Neuronal stem cell (in vitro differentiated cells): ENCODE measurements at regions not wholly inside any gene's neighbourhood (a gene's known extent, or its start where the extent isn't known, plus 50 kb on each side); places are given as distances from the start of the nearest gene placed in this dataset.

ENCODE experiments used
- DNase-seq: peaks from one replicate; pipeline ENCODE4 v3.0.0-alpha.2; 2013; ENCODE audit warnings: low spot score
- H2AFZ ChIP-seq: one replicate; pipeline ENCODE4 v1.6.1; 2013; ENCODE audit warnings: mild to moderate bottlenecking, low read length, inconsistent platforms
- H2AK5ac ChIP-seq: 2 replicates; pipeline ENCODE4 v1.6.1; 2013; ENCODE audit warnings: low read depth, mild to moderate bottlenecking, inconsistent platforms, low read length, moderate library complexity, mixed read lengths
- H2BK120ac ChIP-seq: 2 replicates; pipeline ENCODE4 v1.6.1; 2013; ENCODE audit warnings: low read depth, mild to moderate bottlenecking, inconsistent platforms, low read length, moderate library complexity, mixed read lengths
- H2BK12ac ChIP-seq: one replicate; pipeline ENCODE4 v1.6.1; 2013; ENCODE audit warnings: low read length, inconsistent platforms
- H2BK15ac ChIP-seq: 2 replicates; pipeline ENCODE4 v1.6.1; 2013; ENCODE audit warnings: mild to moderate bottlenecking, low read length, inconsistent platforms, mixed read lengths
- H2BK5ac ChIP-seq: one replicate; pipeline ENCODE4 v1.6.1; 2013; ENCODE audit warnings: inconsistent platforms, mild to moderate bottlenecking, low read length, moderate library complexity
- H3K14ac ChIP-seq: one replicate; pipeline ENCODE4 v1.6.1; 2013; ENCODE audit warnings: low read length, inconsistent platforms
- H3K18ac ChIP-seq: 2 replicates; pipeline ENCODE4 v1.6.1; 2013; ENCODE audit warnings: low read length, inconsistent platforms
- H3K23ac ChIP-seq: 2 replicates; pipeline ENCODE4 v1.6.1; 2013; ENCODE audit warnings: low read depth, mild to moderate bottlenecking, mixed read lengths, low read length, inconsistent platforms; ENCODE audit not compliant: poor library complexity
- H3K27ac ChIP-seq: replicated peaks from 3 replicates; pipeline ENCODE4 v1.5.1; 2013; ENCODE audit warnings: low read length, inconsistent platforms
- H3K27me3 ChIP-seq, 3 experiments: 2 replicates each; pipeline ENCODE4 v1.6.1; 2013; ENCODE audit warnings: low read length in 3 of 3, mild to moderate bottlenecking in 2 of 3, inconsistent platforms in 1 of 3, low read depth in 1 of 3, mixed read lengths in 1 of 3, moderate library complexity in 1 of 3; ENCODE audit not compliant: control insufficient read depth in 3 of 3, insufficient read depth in 3 of 3
- H3K36me3 ChIP-seq, 2 donors: replicated peaks in 1 of 2; 2 replicates each; pipeline ENCODE4 v1.6.1; 2013; ENCODE audit warnings: low read length in 2 of 2; ENCODE audit not compliant: control insufficient read depth in 2 of 2, insufficient read depth in 2 of 2
- H3K4ac ChIP-seq: 2 replicates; pipeline ENCODE4 v1.6.1; 2013; ENCODE audit warnings: inconsistent platforms, mild to moderate bottlenecking, low read length, moderate library complexity
- H3K4me1 ChIP-seq, 2 donors: 1 replicate in 1 of 2; 2 replicates in 1 of 2; pipeline ENCODE4 v1.6.1; 2013; ENCODE audit warnings: low read length in 2 of 2, low read depth in 1 of 2; ENCODE audit not compliant: control insufficient read depth in 2 of 2, insufficient read depth in 1 of 2
- H3K4me2 ChIP-seq: one replicate; pipeline ENCODE4 v1.6.1; 2013; ENCODE audit warnings: mild to moderate bottlenecking, low read length, inconsistent platforms; ENCODE audit not compliant: insufficient read depth, poor library complexity, severe bottlenecking
- H3K4me3 ChIP-seq, 2 donors: 2 replicates each; pipeline ENCODE4 v1.5.1; 2013; ENCODE audit warnings: low read length in 2 of 2, mild to moderate bottlenecking in 2 of 2, inconsistent platforms in 1 of 2, moderate library complexity in 1 of 2
- H3K79me1 ChIP-seq: one replicate; pipeline ENCODE4 v1.6.1; 2013; ENCODE audit warnings: low read depth, mild to moderate bottlenecking, inconsistent platforms, low read length, moderate library complexity
- H3K9ac ChIP-seq: one replicate; pipeline ENCODE4 v1.6.1; 2013; ENCODE audit warnings: mild to moderate bottlenecking, low read depth, low read length, inconsistent platforms; ENCODE audit not compliant: poor library complexity
- H3K9me3 ChIP-seq, 2 donors: replicated peaks in 1 of 2; 2 replicates each; pipeline versions ENCODE3 to v1.6.1; 2013; ENCODE audit warnings: low read length in 2 of 2, mild to moderate bottlenecking in 2 of 2, inconsistent platforms in 1 of 2, low read depth in 1 of 2, mixed read lengths in 1 of 2, moderate library complexity in 1 of 2; ENCODE audit not compliant: control insufficient read depth in 2 of 2, insufficient read depth in 1 of 2
- H4K8ac ChIP-seq: one replicate; pipeline ENCODE4 v1.6.1; 2013; ENCODE audit warnings: low read depth, mild to moderate bottlenecking, inconsistent platforms, low read length, moderate library complexity
- H4K91ac ChIP-seq: one replicate; pipeline ENCODE4 v1.6.1; 2013; ENCODE audit warnings: low read length, low read depth, mild to moderate bottlenecking, inconsistent platforms; ENCODE audit not compliant: poor library complexity
- WGBS, 2 donors: extraction: QIAGEN DNeasy Blood & Tissue Kit; methylation state at CpG; one replicate each; pipeline ENCODE4 v1.1.7; 2013; ENCODE audit warnings: missing lambda C conversion rate in 2 of 2, mixed read lengths in 1 of 2; ENCODE audit not compliant: insufficient read length in 2 of 2, insufficient replicate concordance in 1 of 2; ENCODE audit errors: extremely low coverage in 2 of 2; 5-methylcytosine and 5-hydroxymethylcytosine counted together

GRCh38 chr3:25056803-25057351 lies 371.2 kb upstream of the RARB start:
- H2BK15ac ChIP-seq = no peak overlapping the region
- no peak overlapping the region for H2BK12ac ChIP-seq
- no CpG with 5 or more reads among the region's 3 CpGs for WGBS, 2 donors
- H3K79me1 ChIP-seq = no peaks in the 10 kb centered on the region
- no peak overlapping the region for H4K8ac ChIP-seq
- no peak overlapping the region for H3K27ac ChIP-seq
- H3K14ac ChIP-seq = no peak overlapping the region
- H3K4me3 ChIP-seq = no peak overlapping the region
- H3K23ac ChIP-seq = no peak overlapping the region
- H3K27me3 ChIP-seq = no peaks in the 10 kb centered on the region
- no peaks in the 10 kb centered on the region for H3K4me1 ChIP-seq
- H3K4ac ChIP-seq = no peak overlapping the region
- DNase-seq = no peak
- no peak overlapping the region for H4K91ac ChIP-seq
- H2AK5ac ChIP-seq = no peak overlapping the region
- H2BK5ac ChIP-seq = no peak overlapping the region
- H2AFZ ChIP-seq = no peak overlapping the region
- H3K9me3 ChIP-seq = no peaks in the 10 kb centered on the region
- H3K9ac ChIP-seq = no peak overlapping the region
- H3K4me2 ChIP-seq = no peak overlapping the region
- H3K18ac ChIP-seq = no peak overlapping the region
- no peak overlapping the region for H2BK120ac ChIP-seq
- no peaks in the 10 kb centered on the region for H3K36me3 ChIP-seq

- no peak overlapping the region for H3K9ac ChIP-seq
- no peak overlapping the region for H3K4ac ChIP-seq
- no peak overlapping the region for H3K27ac ChIP-seq
- no peak overlapping the region for H3K4me3 ChIP-seq
- H3K36me3 ChIP-seq = no peaks in the 10 kb centered on the region
- no peak overlapping the region for H3K14ac ChIP-seq
- H4K8ac ChIP-seq = no peak overlapping the region
- H3K23ac ChIP-seq = no peak overlapping the region
- H2BK5ac ChIP-seq = no peak overlapping the region
- H3K4me1 ChIP-seq = no peaks in the 10 kb centered on the region
- H3K27me3 ChIP-seq = no peaks in the 10 kb centered on the region
- H3K4me2 ChIP-seq = no peak overlapping the region
- H2BK12ac ChIP-seq = no peak overlapping the region
- H2AFZ ChIP-seq = no peak overlapping the region
- no peak overlapping the region for H4K91ac ChIP-seq
- H3K79me1 ChIP-seq = no peaks in the 10 kb centered on the region
- no peaks in the 10 kb centered on the region for H3K9me3 ChIP-seq
- no peak overlapping the region for H2BK120ac ChIP-seq
- no peak overlapping the region for H2AK5ac ChIP-seq
- no peak for DNase-seq
- H2BK15ac ChIP-seq = no peak overlapping the region
- WGBS, 2 donors = no CpG with 5 or more reads among the region's 1 CpG
- no peak overlapping the region for H3K18ac ChIP-seq
Observed at GRCh38 chr3:25057379-25057778, 370.7 kb upstream of the RARB start.

GRCh38 chr3:25064681-25065080 lies 363.4 kb upstream of the RARB start:
- no peak overlapping the region for H2BK15ac ChIP-seq
- no peak overlapping the region for H3K4ac ChIP-seq
- H3K9me3 ChIP-seq = no peaks in the 10 kb centered on the region
- H3K4me1 ChIP-seq = no peaks in the 10 kb centered on the region
- H3K14ac ChIP-seq = no peak overlapping the region
- H3K36me3 ChIP-seq = no peaks in the 10 kb centered on the region
- H2BK5ac ChIP-seq = no peak overlapping the region
- H2BK12ac ChIP-seq = no peak overlapping the region
- H2AK5ac ChIP-seq = no peak overlapping the region
- H2AFZ ChIP-seq = no peak overlapping the region
- no peak overlapping the region for H3K18ac ChIP-seq
- no peak overlapping the region for H3K4me2 ChIP-seq
- no peak overlapping the region for H3K4me3 ChIP-seq
- no peak overlapping the region for H2BK120ac ChIP-seq
- no peak overlapping the region for H4K8ac ChIP-seq
- H3K23ac ChIP-seq = no peak overlapping the region
- no peaks in the 10 kb centered on the region for H3K79me1 ChIP-seq
- no peak for DNase-seq
- no CpG with 5 or more reads among the region's 2 CpGs for WGBS, 2 donors
- H3K27ac ChIP-seq = no peak overlapping the region
- H3K27me3 ChIP-seq = no peaks in the 10 kb centered on the region
- H3K9ac ChIP-seq = no peak overlapping the region
- no peak overlapping the region for H4K91ac ChIP-seq

- Histone ChIP-seq H3K14ac (no peak overlapping the region), H3K27me3 (no peaks in the 10 kb centered on the region), H3K4me2 (no peak overlapping the region), H3K23ac (no peak overlapping the region), H3K4ac (no peak overlapping the region), H4K91ac (no peak overlapping the region), H2BK5ac (no peak overlapping the region), H3K4me3 (no peak overlapping the region), H2BK120ac (no peak overlapping the region), H3K18ac (no peak overlapping the region), H3K36me3 (no peaks in the 10 kb centered on the region), H3K79me1 (no peaks in the 10 kb centered on the region), H3K9me3 (no peaks in the 10 kb centered on the region), H2BK12ac (no peak overlapping the region), H3K27ac (no peak overlapping the region), H2AFZ (no peak overlapping the region), H4K8ac (no peak overlapping the region), H2AK5ac (no peak overlapping the region), H3K9ac (no peak overlapping the region), H2BK15ac (no peak overlapping the region), H3K4me1 (no peaks in the 10 kb centered on the region)
- WGBS, 2 donors = no CpG with 5 or more reads among the region's 3 CpGs
- DNase-seq = no peak
Observed at GRCh38 chr3:25069970-25070369, 358.1 kb upstream of the RARB start.
